ENCODE measurements at regions not wholly inside any gene's neighbourhood (a gene's known extent, or its start where the extent isn't known, plus 50 kb on each side); places are given as distances from the start of the nearest gene placed in this dataset.

GRCh38 chr16:62583414-62583813 is 547.2 kb upstream of the CDH8 start:
- TF ChIP-seq, protein P1, sequence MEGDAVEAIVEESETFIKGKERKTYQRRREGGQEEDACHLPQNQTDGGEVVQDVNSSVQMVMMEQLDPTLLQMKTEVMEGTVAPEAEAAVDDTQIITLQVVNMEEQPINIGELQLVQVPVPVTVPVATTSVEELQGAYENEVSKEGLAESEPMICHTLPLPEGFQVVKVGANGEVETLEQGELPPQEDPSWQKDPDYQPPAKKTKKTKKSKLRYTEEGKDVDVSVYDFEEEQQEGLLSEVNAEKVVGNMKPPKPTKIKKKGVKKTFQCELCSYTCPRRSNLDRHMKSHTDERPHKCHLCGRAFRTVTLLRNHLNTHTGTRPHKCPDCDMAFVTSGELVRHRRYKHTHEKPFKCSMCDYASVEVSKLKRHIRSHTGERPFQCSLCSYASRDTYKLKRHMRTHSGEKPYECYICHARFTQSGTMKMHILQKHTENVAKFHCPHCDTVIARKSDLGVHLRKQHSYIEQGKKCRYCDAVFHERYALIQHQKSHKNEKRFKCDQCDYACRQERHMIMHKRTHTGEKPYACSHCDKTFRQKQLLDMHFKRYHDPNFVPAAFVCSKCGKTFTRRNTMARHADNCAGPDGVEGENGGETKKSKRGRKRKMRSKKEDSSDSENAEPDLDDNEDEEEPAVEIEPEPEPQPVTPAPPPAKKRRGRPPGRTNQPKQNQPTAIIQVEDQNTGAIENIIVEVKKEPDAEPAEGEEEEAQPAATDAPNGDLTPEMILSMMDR (IDR thresholded peaks at IDR 0.05): no peak
- TF ChIP-seq POLR2AphosphoS5 (IDR thresholded peaks at IDR 0.05; ENCODE audit: low read depth, low read length) (no peak), TCF7L2 (IDR thresholded peaks at IDR 0.05; ENCODE audit: low read depth, low read length) (no peak)
- TF ChIP-seq, protein P2, sequence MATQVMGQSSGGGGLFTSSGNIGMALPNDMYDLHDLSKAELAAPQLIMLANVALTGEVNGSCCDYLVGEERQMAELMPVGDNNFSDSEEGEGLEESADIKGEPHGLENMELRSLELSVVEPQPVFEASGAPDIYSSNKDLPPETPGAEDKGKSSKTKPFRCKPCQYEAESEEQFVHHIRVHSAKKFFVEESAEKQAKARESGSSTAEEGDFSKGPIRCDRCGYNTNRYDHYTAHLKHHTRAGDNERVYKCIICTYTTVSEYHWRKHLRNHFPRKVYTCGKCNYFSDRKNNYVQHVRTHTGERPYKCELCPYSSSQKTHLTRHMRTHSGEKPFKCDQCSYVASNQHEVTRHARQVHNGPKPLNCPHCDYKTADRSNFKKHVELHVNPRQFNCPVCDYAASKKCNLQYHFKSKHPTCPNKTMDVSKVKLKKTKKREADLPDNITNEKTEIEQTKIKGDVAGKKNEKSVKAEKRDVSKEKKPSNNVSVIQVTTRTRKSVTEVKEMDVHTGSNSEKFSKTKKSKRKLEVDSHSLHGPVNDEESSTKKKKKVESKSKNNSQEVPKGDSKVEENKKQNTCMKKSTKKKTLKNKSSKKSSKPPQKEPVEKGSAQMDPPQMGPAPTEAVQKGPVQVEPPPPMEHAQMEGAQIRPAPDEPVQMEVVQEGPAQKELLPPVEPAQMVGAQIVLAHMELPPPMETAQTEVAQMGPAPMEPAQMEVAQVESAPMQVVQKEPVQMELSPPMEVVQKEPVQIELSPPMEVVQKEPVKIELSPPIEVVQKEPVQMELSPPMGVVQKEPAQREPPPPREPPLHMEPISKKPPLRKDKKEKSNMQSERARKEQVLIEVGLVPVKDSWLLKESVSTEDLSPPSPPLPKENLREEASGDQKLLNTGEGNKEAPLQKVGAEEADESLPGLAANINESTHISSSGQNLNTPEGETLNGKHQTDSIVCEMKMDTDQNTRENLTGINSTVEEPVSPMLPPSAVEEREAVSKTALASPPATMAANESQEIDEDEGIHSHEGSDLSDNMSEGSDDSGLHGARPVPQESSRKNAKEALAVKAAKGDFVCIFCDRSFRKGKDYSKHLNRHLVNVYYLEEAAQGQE (IDR thresholded peaks at IDR 0.05; ENCODE audit: insufficient read depth in 1 of 2, low read depth in 2 of 2, low read length in 1 of 2): no peak
